ENCODE measurements at regions not wholly inside any gene's neighbourhood (a gene's known extent, or its start where the extent isn't known, plus 50 kb on each side); places are given as distances from the start of the nearest gene placed in this dataset.

DNA sequence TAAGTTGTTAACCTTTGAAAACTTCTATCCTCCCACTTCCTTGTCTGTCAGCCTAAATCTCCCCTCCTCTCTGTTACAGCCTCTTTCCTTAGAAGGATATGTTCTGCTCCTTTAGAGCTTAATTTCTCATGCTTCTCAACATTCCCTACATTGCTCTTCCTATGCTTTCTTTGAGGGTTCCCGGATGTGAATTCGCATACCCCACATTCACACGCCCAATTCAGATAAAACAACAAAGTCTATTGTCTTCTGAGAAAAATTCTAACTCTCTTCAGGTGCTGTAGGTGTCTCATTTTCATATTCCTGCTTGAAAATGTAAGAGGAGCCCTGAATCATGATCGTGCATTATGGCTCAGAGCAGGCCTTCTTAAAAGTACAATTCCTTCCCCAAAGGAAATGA lies 171.8 kb upstream of the DPH6 start:
- no peak overlapping the region for H3K27ac ChIP-seq (ENCODE audit: insufficient read depth, low read length)
- TF ChIP-seq EZH2 (IDR thresholded peaks at IDR 0.05; ENCODE audit: low read length, missing control alignments): no peak
- TF ChIP-seq, protein P1, sequence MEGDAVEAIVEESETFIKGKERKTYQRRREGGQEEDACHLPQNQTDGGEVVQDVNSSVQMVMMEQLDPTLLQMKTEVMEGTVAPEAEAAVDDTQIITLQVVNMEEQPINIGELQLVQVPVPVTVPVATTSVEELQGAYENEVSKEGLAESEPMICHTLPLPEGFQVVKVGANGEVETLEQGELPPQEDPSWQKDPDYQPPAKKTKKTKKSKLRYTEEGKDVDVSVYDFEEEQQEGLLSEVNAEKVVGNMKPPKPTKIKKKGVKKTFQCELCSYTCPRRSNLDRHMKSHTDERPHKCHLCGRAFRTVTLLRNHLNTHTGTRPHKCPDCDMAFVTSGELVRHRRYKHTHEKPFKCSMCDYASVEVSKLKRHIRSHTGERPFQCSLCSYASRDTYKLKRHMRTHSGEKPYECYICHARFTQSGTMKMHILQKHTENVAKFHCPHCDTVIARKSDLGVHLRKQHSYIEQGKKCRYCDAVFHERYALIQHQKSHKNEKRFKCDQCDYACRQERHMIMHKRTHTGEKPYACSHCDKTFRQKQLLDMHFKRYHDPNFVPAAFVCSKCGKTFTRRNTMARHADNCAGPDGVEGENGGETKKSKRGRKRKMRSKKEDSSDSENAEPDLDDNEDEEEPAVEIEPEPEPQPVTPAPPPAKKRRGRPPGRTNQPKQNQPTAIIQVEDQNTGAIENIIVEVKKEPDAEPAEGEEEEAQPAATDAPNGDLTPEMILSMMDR (conservative IDR thresholded peaks at IDR 0.05 in 1 of 2, IDR thresholded peaks at IDR 0.05 in 1 of 2; ENCODE audit: low read depth in 1 of 2, low read length in 2 of 2): no peak
- DNase-seq (ENCODE audit: low read depth in 2 of 2): peak in 1 of 2 donors; percentile 45

DNA sequence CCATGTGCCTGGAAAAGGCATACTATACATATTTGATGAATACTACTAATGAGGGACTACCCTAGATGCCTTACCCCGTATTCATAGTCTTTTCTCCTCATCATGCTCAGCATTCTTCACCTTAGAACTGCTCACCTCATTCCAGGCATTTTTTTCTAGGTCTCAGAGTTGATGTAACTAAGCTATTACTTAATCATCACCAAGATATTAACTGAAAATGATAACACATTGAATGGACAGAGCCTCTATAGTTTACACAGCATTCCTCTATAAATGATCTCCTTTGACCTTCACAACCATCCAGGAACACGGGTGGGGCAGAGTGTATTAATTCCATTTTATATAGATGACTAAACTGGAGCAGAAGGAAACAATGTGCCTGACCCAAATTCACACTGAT lies 174.1 kb upstream of the DPH6 start:
- H3K36me3 ChIP-seq (ENCODE audit: control insufficient read depth, insufficient read depth, low read length): no peaks in the 10 kb centered on the region
- no peaks in the 10 kb centered on the region for H3K9me3 ChIP-seq (ENCODE audit: control insufficient read depth, insufficient read depth, low read depth, low read length)
- H3K9ac ChIP-seq (ENCODE audit: insufficient read depth, low read length): no peak overlapping the region
- no peak overlapping the region for H3K4me3 ChIP-seq (replicated peaks in 1 of 4; ENCODE audit: control extremely low read depth in 1 of 4, insufficient read depth in 1 of 4, low read depth in 3 of 4, low read length in 4 of 4)
- H2AFZ ChIP-seq (ENCODE audit: low read length): no peak overlapping the region
- DNase-seq (ENCODE audit: low read depth in 2 of 2): peak in 1 of 2 donors; percentile 75
- no peak for TF ChIP-seq EZH2 (IDR thresholded peaks at IDR 0.05; ENCODE audit: low read length, missing control alignments)
- TF ChIP-seq, protein P1 (conservative IDR thresholded peaks at IDR 0.05 in 1 of 2, IDR thresholded peaks at IDR 0.05 in 1 of 2; ENCODE audit: low read depth in 1 of 2, low read length in 2 of 2): no peak
- no peaks in the 10 kb centered on the region for H3K79me2 ChIP-seq (ENCODE audit: control insufficient read depth, insufficient read depth, low read length)
- no peak overlapping the region for H3K27ac ChIP-seq (ENCODE audit: insufficient read depth, low read length)
- H4K20me1 ChIP-seq (ENCODE audit: control insufficient read depth, extremely low read depth, insufficient read depth, low read length): no peaks in the 10 kb centered on the region
- no peaks in the 10 kb centered on the region for H3K27me3 ChIP-seq (ENCODE audit: control insufficient read depth, insufficient read depth, low read length)
- H3K4me2 ChIP-seq (ENCODE audit: extremely low read depth, insufficient read depth, low read length): no peak overlapping the region
- H3K4me1 ChIP-seq (ENCODE audit: control insufficient read depth, extremely low read depth, insufficient read depth, low read length): no peaks in the 10 kb centered on the region

More for the DNA sequence above, 171.8 kb upstream of the DPH6 start:
- Histone ChIP-seq H2AFZ (ENCODE audit: low read length) (no peak overlapping the region), H3K4me2 (ENCODE audit: extremely low read depth, insufficient read depth, low read length) (no peak overlapping the region), H3K4me1 (ENCODE audit: control insufficient read depth, extremely low read depth, insufficient read depth, low read length) (no peaks in the 10 kb centered on the region), H3K27me3 (ENCODE audit: control insufficient read depth, insufficient read depth, low read length) (no peaks in the 10 kb centered on the region), H3K79me2 (ENCODE audit: control insufficient read depth, insufficient read depth, low read length) (no peaks in the 10 kb centered on the region), H3K36me3 (ENCODE audit: control insufficient read depth, insufficient read depth, low read length) (no peaks in the 10 kb centered on the region), H3K9ac (ENCODE audit: insufficient read depth, low read length) (no peak overlapping the region), H3K9me3 (ENCODE audit: control insufficient read depth, insufficient read depth, low read depth, low read length) (no peaks in the 10 kb centered on the region), H4K20me1 (ENCODE audit: control insufficient read depth, extremely low read depth, insufficient read depth, low read length) (no peaks in the 10 kb centered on the region), H3K4me3 (replicated peaks in 1 of 4; ENCODE audit: control extremely low read depth in 1 of 4, insufficient read depth in 1 of 4, low read depth in 3 of 4, low read length in 4 of 4) (no peak overlapping the region)

DNA sequence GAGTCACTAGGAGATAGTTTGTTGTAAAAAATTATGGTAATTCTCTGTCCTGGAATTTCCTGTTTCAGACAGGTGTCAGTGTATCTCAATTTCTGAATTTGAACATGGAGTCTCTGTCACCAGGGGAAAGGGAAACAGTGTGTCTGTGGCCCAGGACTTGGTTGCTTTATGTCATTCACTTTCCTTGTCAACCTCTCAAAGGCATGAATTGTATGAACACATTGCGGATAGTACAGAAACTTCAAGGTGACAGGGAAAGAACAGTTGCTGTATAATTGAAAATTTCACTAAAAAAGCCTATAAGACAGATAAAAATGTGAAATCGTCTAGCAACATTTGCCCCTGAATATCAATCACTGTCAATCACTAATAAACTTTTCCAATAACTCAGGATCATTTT lies 175.0 kb upstream of the DPH6 start:
- Histone ChIP-seq H3K9ac (ENCODE audit: insufficient read depth, low read length) (no peak overlapping the region), H3K27ac (ENCODE audit: insufficient read depth, low read length) (no peak overlapping the region), H3K4me2 (ENCODE audit: extremely low read depth, insufficient read depth, low read length) (no peak overlapping the region), H3K4me1 (ENCODE audit: control insufficient read depth, extremely low read depth, insufficient read depth, low read length) (no peaks in the 10 kb centered on the region), H3K27me3 (ENCODE audit: control insufficient read depth, insufficient read depth, low read length) (no peaks in the 10 kb centered on the region), H4K20me1 (ENCODE audit: control insufficient read depth, extremely low read depth, insufficient read depth, low read length) (no peaks in the 10 kb centered on the region), H3K9me3 (ENCODE audit: control insufficient read depth, insufficient read depth, low read depth, low read length) (no peaks in the 10 kb centered on the region), H3K79me2 (ENCODE audit: control insufficient read depth, insufficient read depth, low read length) (no peaks in the 10 kb centered on the region), H3K4me3 (replicated peaks in 1 of 4; ENCODE audit: control extremely low read depth in 1 of 4, insufficient read depth in 1 of 4, low read depth in 3 of 4, low read length in 4 of 4) (no peak overlapping the region), H2AFZ (ENCODE audit: low read length) (no peak overlapping the region), H3K36me3 (ENCODE audit: control insufficient read depth, insufficient read depth, low read length) (no peaks in the 10 kb centered on the region)
- TF ChIP-seq EZH2 (IDR thresholded peaks at IDR 0.05; ENCODE audit: low read length, missing control alignments): no peak
- TF ChIP-seq, protein P1 (conservative IDR thresholded peaks at IDR 0.05 in 1 of 2, IDR thresholded peaks at IDR 0.05 in 1 of 2; ENCODE audit: low read depth in 1 of 2, low read length in 2 of 2): no peak
- no peak for DNase-seq (ENCODE audit: low read depth in 2 of 2)
